ENCODE measurements at regions not wholly inside any gene's neighbourhood (a gene's known extent, or its start where the extent isn't known, plus 50 kb on each side); places are given as distances from the start of the nearest gene placed in this dataset.
A peak's percentile ranks its signal among the peaks of the same experiment; 100 is the strongest.

DNA sequence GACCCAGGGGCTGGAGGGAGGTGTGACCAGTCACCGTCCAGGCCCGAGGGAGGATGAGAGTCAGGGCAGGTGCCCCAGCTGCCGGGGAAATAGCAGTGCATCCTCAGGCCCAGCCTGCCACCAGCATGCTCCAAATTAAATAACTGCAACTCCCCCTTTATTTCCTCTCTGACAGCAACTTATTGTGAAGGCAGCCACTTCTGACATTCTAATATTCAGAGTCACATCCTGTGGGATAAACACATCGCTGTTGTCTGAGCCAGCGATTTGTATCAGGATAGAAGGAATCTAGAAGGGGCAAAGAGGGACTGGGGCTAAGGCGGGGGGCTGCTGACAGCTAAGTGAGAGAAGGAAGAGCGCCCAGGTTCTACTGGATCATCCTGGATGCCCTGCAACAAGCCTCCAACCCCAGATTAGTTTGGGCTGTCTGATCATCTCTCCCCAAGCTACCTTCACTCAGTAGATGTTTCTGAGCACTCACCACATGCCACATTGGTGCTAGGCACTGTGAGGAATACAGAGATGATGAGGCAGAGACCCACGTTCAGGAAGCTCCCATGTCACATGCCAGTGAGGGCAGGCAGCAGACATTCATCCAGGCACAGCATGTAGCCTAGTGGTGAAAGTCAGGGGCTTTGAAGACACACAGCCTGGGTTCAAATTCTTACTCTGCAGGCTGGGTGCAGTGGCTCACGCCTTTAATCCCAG lies 214.1 kb downstream of the BUD13 start:
- peaks cover 26% of the 10 kb centered on the region for H3K4me1 Mint-ChIP-seq
- H3K4me3 ChIP-seq: no peak overlapping the region
- H3K9me3 ChIP-seq (ENCODE audit: low read depth): no peaks in the 10 kb centered on the region
- no peaks in the 10 kb centered on the region for H3K36me3 ChIP-seq
- H4K20me1 ChIP-seq (ENCODE audit: low read depth): no peaks in the 10 kb centered on the region
- H3K9me3 Mint-ChIP-seq: peaks cover 20% of the 10 kb centered on the region
- H2AFZ ChIP-seq (replicated peaks): no peak overlapping the region
- H3K27ac Mint-ChIP-seq: peak overlapping the region; percentile 6
- H3K4me3 Mint-ChIP-seq: no peak overlapping the region
- peaks cover 2% of the 10 kb centered on the region for H3K27me3 Mint-ChIP-seq (ENCODE audit: insufficient read depth, low read depth)
- no peak overlapping the region for H3K4me2 ChIP-seq
- no peak overlapping the region for H3K27ac ChIP-seq
- H3F3A ChIP-seq (ENCODE audit: low read depth): no peaks in the 10 kb centered on the region
- TF ChIP-seq, protein P1, sequence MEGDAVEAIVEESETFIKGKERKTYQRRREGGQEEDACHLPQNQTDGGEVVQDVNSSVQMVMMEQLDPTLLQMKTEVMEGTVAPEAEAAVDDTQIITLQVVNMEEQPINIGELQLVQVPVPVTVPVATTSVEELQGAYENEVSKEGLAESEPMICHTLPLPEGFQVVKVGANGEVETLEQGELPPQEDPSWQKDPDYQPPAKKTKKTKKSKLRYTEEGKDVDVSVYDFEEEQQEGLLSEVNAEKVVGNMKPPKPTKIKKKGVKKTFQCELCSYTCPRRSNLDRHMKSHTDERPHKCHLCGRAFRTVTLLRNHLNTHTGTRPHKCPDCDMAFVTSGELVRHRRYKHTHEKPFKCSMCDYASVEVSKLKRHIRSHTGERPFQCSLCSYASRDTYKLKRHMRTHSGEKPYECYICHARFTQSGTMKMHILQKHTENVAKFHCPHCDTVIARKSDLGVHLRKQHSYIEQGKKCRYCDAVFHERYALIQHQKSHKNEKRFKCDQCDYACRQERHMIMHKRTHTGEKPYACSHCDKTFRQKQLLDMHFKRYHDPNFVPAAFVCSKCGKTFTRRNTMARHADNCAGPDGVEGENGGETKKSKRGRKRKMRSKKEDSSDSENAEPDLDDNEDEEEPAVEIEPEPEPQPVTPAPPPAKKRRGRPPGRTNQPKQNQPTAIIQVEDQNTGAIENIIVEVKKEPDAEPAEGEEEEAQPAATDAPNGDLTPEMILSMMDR (IDR thresholded peaks at IDR 0.05): no peak
- TF ChIP-seq EZH2phosphoT487 (IDR thresholded peaks at IDR 0.05) (no peak), EZH2 (IDR thresholded peaks at IDR 0.05) (no peak)
- no peak overlapping the region for H3K9ac ChIP-seq
- H3K36me3 Mint-ChIP-seq: no peaks in the 10 kb centered on the region
- peaks cover 13% of the 10 kb centered on the region for H3K4me1 ChIP-seq
- H3K27me3 ChIP-seq: no peaks in the 10 kb centered on the region
- DNase-seq (ENCODE audit: low spot score): no peak
- no peaks in the 10 kb centered on the region for H3K79me2 ChIP-seq (ENCODE audit: low read depth)

DNA sequence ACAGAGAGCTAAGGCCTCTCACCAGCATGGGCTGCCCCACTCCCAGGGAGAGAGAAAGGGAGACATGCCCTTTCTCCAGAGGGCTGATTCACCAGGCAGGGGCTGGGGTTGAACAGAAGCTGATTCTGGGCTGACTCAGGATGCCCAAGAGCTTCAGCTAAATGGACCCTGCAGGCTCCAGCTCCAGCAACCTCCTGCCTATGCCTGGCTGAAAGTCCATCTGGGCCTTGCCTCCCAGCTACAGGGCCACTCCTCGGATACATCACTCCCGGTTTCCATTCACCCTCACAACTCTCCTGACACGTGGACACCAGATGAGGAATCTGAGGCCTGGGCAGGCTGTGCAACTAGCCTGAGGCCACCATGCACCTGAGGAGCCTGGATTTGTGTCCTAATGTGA lies 215.5 kb downstream of the BUD13 start:
- Histone ChIP-seq H3K4me3 (no peak overlapping the region), H3K9ac (no peak overlapping the region), H3F3A (ENCODE audit: low read depth) (no peaks in the 10 kb centered on the region), H3K79me2 (ENCODE audit: low read depth) (no peaks in the 10 kb centered on the region), H3K27me3 (no peaks in the 10 kb centered on the region), H4K20me1 (ENCODE audit: low read depth) (no peaks in the 10 kb centered on the region), H3K9me3 (ENCODE audit: low read depth) (no peaks in the 10 kb centered on the region), H3K4me2 (no peak overlapping the region), H3K4me1 (peaks cover 13% of the 10 kb centered on the region), H2AFZ (replicated peaks) (no peak overlapping the region), H3K27ac (no peak overlapping the region), H3K36me3 (no peaks in the 10 kb centered on the region)
- Mint-ChIP-seq H3K27ac (no peak overlapping the region), H3K4me3 (no peak overlapping the region), H3K4me1 (peaks cover 13% of the 10 kb centered on the region), H3K36me3 (no peaks in the 10 kb centered on the region), H3K27me3 (ENCODE audit: insufficient read depth, low read depth) (peaks cover 4% of the 10 kb centered on the region), H3K9me3 (peaks cover 20% of the 10 kb centered on the region)
- no peak for DNase-seq (ENCODE audit: low spot score)
- TF ChIP-seq EZH2phosphoT487 (IDR thresholded peaks at IDR 0.05): no peak
- TF ChIP-seq, protein P1 (IDR thresholded peaks at IDR 0.05): no peak
- no peak for TF ChIP-seq EZH2 (IDR thresholded peaks at IDR 0.05)

DNA sequence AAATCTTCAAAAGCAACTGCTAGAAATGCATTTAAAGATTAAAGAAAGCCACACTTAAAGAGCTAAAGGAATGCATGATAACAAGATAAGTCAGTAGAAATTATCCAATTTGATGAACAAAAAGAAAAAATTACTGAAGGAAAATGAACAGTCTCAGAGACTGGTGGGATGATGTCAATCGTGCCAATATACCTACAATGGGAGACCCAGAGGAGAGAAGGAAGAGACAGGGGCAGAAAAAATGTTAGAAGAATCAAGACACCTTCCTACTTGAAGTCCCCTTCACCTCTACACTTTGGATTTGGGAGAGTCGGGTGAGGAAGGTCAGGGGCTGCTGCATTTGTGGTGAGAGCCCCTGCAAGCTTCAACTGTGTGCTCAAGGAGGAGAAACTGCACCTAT lies 216.3 kb downstream of the BUD13 start:
- no peaks in the 10 kb centered on the region for H3K27me3 ChIP-seq
- no peaks in the 10 kb centered on the region for H4K20me1 ChIP-seq (ENCODE audit: low read depth)
- H3F3A ChIP-seq (ENCODE audit: low read depth): no peaks in the 10 kb centered on the region
- H3K9ac ChIP-seq: no peak overlapping the region
- no peak for DNase-seq (ENCODE audit: low spot score)
- peaks cover 13% of the 10 kb centered on the region for H3K4me1 ChIP-seq
- no peak overlapping the region for H3K27ac Mint-ChIP-seq
- TF ChIP-seq EZH2 (IDR thresholded peaks at IDR 0.05) (no peak), EZH2phosphoT487 (IDR thresholded peaks at IDR 0.05) (no peak)
- TF ChIP-seq, protein P1 (IDR thresholded peaks at IDR 0.05): no peak
- H3K4me1 Mint-ChIP-seq: peaks cover 12% of the 10 kb centered on the region
- H3K36me3 ChIP-seq: no peaks in the 10 kb centered on the region
- H3K4me2 ChIP-seq: no peak overlapping the region
- H3K79me2 ChIP-seq (ENCODE audit: low read depth): no peaks in the 10 kb centered on the region
- H2AFZ ChIP-seq (replicated peaks): no peak overlapping the region
- H3K9me3 ChIP-seq (ENCODE audit: low read depth): no peaks in the 10 kb centered on the region
- H3K4me3 ChIP-seq: no peak overlapping the region
- H3K4me3 Mint-ChIP-seq: no peak overlapping the region
- H3K36me3 Mint-ChIP-seq: no peaks in the 10 kb centered on the region
- H3K27me3 Mint-ChIP-seq (ENCODE audit: insufficient read depth, low read depth): peaks cover 4% of the 10 kb centered on the region
- no peak overlapping the region for H3K27ac ChIP-seq
- H3K9me3 Mint-ChIP-seq: peaks cover 20% of the 10 kb centered on the region
